H1 (cell line): ENCODE measurements at regions not wholly inside any gene's neighbourhood (a gene's known extent, or its start where the extent isn't known, plus 50 kb on each side); places are given as distances from the start of the nearest gene placed in this dataset.

Source experiments
- CHD2 ChIP-seq: IDR thresholded peaks from 2 replicates; pipeline ENCODE4 v1.6.1; 2012; ENCODE audit warnings: low read length, improper control_type of control experiment
- FOSL1 ChIP-seq: IDR thresholded peaks from 2 replicates; pipeline ENCODE4 v1.6.1; 2011; ENCODE audit warnings: mild to moderate bottlenecking, low read depth, low read length, moderate library complexity; ENCODE audit not compliant: insufficient read depth
- KDM4A ChIP-seq: IDR thresholded peaks from one replicate; pipeline ENCODE4 v1.7.1; 2012; ENCODE audit warnings: low read depth, mild to moderate bottlenecking, moderate library complexity, low read length, inconsistent platforms; ENCODE audit not compliant: severe bottlenecking
- KDM5A ChIP-seq: fragments of 200-600 bp; IDR thresholded peaks from 2 replicates; pipeline ENCODE4 v1.7.1; 2012; ENCODE audit warnings: mild to moderate bottlenecking, low read length, inconsistent platforms, mixed read lengths
- MAFK ChIP-seq: IDR thresholded peaks from 2 replicates; pipeline ENCODE4 v1.6.1; 2012; ENCODE audit warnings: low read depth, mild to moderate bottlenecking, improper control_type of control experiment, low read length
- TAF1 ChIP-seq: IDR thresholded peaks from 2 replicates; pipeline ENCODE4 v1.6.1; 2011; ENCODE audit warnings: mild to moderate bottlenecking, low read depth, low read length
- TBP ChIP-seq: IDR thresholded peaks from 2 replicates; pipeline ENCODE4 v1.6.1; 2011; ENCODE audit warnings: low read depth, low read length, improper control_type of control experiment
- TF ChIP-seq, protein P1 (sequence below): fragments of 300-600 bp; sonication (generic); IDR thresholded peaks from 2 replicates; pipeline ENCODE4 v1.7.1; 2012; ENCODE audit warnings: low read length, moderate library complexity, mild to moderate bottlenecking, inconsistent platforms; ENCODE audit not compliant: insufficient replicate concordance
- TF ChIP-seq, protein P2 (sequence below): IDR thresholded peaks from 2 replicates; pipeline ENCODE4 v1.6.1; 2011; ENCODE audit warnings: low read depth, mild to moderate bottlenecking, low read length; ENCODE audit not compliant: insufficient read depth
- TF ChIP-seq, protein P3 (sequence below): IDR thresholded peaks from 2 replicates; pipeline ENCODE4 v1.6.1; 2011; ENCODE audit warnings: low read length, improper control_type of control experiment
- TF ChIP-seq, protein P4 (sequence below): IDR thresholded peaks from 2 replicates; pipeline ENCODE4 v1.6.1; 2012; ENCODE audit warnings: inconsistent platforms

DNA sequence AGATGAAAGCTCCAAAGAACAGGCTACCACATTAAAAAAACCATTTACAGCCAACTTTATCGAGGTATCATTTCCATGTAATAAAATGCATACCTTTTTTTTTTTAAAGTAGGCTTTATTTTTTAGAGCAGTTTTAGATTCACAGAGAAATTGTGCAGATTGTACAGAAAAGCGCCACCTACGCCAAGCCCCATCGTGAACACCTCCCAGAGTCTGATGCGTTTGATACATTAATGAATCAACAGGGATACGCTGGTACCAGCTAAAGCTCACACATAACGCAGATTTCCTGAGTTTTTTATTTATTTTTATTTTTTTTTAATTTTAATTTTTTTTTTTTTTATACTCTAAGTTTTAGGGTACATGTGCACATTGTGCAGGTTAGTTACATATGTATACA is 129.9 kb downstream of the KIF26A start (continued):
- TF ChIP-seq, protein P1, sequence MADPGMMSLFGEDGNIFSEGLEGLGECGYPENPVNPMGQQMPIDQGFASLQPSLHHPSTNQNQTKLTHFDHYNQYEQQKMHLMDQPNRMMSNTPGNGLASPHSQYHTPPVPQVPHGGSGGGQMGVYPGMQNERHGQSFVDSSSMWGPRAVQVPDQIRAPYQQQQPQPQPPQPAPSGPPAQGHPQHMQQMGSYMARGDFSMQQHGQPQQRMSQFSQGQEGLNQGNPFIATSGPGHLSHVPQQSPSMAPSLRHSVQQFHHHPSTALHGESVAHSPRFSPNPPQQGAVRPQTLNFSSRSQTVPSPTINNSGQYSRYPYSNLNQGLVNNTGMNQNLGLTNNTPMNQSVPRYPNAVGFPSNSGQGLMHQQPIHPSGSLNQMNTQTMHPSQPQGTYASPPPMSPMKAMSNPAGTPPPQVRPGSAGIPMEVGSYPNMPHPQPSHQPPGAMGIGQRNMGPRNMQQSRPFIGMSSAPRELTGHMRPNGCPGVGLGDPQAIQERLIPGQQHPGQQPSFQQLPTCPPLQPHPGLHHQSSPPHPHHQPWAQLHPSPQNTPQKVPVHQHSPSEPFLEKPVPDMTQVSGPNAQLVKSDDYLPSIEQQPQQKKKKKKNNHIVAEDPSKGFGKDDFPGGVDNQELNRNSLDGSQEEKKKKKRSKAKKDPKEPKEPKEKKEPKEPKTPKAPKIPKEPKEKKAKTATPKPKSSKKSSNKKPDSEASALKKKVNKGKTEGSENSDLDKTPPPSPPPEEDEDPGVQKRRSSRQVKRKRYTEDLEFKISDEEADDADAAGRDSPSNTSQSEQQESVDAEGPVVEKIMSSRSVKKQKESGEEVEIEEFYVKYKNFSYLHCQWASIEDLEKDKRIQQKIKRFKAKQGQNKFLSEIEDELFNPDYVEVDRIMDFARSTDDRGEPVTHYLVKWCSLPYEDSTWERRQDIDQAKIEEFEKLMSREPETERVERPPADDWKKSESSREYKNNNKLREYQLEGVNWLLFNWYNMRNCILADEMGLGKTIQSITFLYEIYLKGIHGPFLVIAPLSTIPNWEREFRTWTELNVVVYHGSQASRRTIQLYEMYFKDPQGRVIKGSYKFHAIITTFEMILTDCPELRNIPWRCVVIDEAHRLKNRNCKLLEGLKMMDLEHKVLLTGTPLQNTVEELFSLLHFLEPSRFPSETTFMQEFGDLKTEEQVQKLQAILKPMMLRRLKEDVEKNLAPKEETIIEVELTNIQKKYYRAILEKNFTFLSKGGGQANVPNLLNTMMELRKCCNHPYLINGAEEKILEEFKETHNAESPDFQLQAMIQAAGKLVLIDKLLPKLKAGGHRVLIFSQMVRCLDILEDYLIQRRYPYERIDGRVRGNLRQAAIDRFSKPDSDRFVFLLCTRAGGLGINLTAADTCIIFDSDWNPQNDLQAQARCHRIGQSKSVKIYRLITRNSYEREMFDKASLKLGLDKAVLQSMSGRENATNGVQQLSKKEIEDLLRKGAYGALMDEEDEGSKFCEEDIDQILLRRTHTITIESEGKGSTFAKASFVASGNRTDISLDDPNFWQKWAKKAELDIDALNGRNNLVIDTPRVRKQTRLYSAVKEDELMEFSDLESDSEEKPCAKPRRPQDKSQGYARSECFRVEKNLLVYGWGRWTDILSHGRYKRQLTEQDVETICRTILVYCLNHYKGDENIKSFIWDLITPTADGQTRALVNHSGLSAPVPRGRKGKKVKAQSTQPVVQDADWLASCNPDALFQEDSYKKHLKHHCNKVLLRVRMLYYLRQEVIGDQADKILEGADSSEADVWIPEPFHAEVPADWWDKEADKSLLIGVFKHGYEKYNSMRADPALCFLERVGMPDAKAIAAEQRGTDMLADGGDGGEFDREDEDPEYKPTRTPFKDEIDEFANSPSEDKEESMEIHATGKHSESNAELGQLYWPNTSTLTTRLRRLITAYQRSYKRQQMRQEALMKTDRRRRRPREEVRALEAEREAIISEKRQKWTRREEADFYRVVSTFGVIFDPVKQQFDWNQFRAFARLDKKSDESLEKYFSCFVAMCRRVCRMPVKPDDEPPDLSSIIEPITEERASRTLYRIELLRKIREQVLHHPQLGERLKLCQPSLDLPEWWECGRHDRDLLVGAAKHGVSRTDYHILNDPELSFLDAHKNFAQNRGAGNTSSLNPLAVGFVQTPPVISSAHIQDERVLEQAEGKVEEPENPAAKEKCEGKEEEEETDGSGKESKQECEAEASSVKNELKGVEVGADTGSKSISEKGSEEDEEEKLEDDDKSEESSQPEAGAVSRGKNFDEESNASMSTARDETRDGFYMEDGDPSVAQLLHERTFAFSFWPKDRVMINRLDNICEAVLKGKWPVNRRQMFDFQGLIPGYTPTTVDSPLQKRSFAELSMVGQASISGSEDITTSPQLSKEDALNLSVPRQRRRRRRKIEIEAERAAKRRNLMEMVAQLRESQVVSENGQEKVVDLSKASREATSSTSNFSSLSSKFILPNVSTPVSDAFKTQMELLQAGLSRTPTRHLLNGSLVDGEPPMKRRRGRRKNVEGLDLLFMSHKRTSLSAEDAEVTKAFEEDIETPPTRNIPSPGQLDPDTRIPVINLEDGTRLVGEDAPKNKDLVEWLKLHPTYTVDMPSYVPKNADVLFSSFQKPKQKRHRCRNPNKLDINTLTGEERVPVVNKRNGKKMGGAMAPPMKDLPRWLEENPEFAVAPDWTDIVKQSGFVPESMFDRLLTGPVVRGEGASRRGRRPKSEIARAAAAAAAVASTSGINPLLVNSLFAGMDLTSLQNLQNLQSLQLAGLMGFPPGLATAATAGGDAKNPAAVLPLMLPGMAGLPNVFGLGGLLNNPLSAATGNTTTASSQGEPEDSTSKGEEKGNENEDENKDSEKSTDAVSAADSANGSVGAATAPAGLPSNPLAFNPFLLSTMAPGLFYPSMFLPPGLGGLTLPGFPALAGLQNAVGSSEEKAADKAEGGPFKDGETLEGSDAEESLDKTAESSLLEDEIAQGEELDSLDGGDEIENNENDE = no peak
- TF ChIP-seq KDM4A = no peak
- no peak for TF ChIP-seq MAFK
- TF ChIP-seq, protein P2, sequence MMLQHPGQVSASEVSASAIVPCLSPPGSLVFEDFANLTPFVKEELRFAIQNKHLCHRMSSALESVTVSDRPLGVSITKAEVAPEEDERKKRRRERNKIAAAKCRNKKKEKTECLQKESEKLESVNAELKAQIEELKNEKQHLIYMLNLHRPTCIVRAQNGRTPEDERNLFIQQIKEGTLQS = no peak
- no peak for TF ChIP-seq KDM5A
- TF ChIP-seq, protein P3, sequence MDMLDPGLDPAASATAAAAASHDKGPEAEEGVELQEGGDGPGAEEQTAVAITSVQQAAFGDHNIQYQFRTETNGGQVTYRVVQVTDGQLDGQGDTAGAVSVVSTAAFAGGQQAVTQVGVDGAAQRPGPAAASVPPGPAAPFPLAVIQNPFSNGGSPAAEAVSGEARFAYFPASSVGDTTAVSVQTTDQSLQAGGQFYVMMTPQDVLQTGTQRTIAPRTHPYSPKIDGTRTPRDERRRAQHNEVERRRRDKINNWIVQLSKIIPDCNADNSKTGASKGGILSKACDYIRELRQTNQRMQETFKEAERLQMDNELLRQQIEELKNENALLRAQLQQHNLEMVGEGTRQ = no peak
- no peak for TF ChIP-seq TBP
- TF ChIP-seq CHD2 = no peak
- no peak for TF ChIP-seq FOSL1
- TF ChIP-seq TAF1 = no peak
- TF ChIP-seq, protein P4, sequence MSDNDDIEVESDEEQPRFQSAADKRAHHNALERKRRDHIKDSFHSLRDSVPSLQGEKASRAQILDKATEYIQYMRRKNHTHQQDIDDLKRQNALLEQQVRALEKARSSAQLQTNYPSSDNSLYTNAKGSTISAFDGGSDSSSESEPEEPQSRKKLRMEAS = no peak
